ENCODE measurements at regions not wholly inside any gene's neighbourhood (a gene's known extent, or its start where the extent isn't known, plus 50 kb on each side); places are given as distances from the start of the nearest gene placed in this dataset.

GRCh38 chr5:15282611-15283010 lies 217.4 kb upstream of the FBXL7 start:
- TF ChIP-seq EZH2phosphoT487 (IDR thresholded peaks at IDR 0.05; ENCODE audit: low read depth, severe bottlenecking, unreplicated experiment) (no peak), CTCF (IDR thresholded peaks at IDR 0.05; ENCODE audit: poor library complexity) (no peak), EZH2 (IDR thresholded peaks at IDR 0.05; ENCODE audit: borderline replicate concordance) (no peak)
